MM.1S (cell line): ENCODE measurements at regions not wholly inside any gene's neighbourhood (a gene's known extent, or its start where the extent isn't known, plus 50 kb on each side); places are given as distances from the start of the nearest gene placed in this dataset.

ENCODE experiments used
- CTCF ChIP-seq: fragments of 300-600 bp; sonication (generic); IDR thresholded peaks from 2 replicates; pipeline ENCODE4 v1.5.1; 2016; ENCODE audit warnings: antibody characterized with exemption, low read length, mixed read lengths
- EZH2 ChIP-seq: fragments of 300-600 bp; sonication (generic); optimal IDR thresholded peaks from 2 replicates; pipeline ENCODE3; 2017; ENCODE audit warnings: low read depth, mild to moderate bottlenecking, antibody characterized with exemption, low read length, mixed read lengths
- EZH2phosphoT487 ChIP-seq: fragments of 300-600 bp; sonication (generic); IDR thresholded peaks from 2 replicates; pipeline ENCODE4 v1.6.1; 2018; ENCODE audit warnings: antibody characterized with exemption, low read length

GRCh38 chr20:12808006-12808567 lies 200.7 kb upstream of the SPTLC3 start:
- no peak for TF ChIP-seq CTCF
- TF ChIP-seq EZH2: no peak
- no peak for TF ChIP-seq EZH2phosphoT487
